GM19035 (cell line): ENCODE measurements at regions not wholly inside any gene's neighbourhood (a gene's known extent, or its start where the extent isn't known, plus 50 kb on each side); places are given as distances from the start of the nearest gene placed in this dataset.

ENCODE experiments used
- ATAC-seq: cut with Tn5 transposase; IDR thresholded peaks from one replicate; pipeline ENCODE4 v1.9.1; 2021; ENCODE audit not compliant: unreplicated experiment

DNA sequence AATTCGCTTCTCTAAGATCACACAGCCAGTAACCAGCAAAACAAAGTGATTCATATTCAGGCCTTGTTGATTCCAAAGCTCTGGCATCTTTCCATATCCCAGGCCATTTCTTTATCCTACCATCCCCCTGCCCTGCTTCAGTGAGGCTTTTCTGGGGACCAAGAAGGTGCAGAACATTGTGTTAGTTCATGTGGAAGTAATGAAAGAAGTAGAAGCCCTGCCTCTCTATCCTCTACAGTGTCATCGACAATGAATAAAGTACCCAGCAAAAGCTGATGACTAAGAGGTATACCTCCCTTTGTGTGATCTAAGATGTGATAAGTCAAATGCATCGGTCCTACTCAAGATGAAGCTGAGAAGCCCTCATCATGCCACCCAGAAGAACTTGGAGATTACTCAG is 383.2 kb downstream of the BCL11A start:
- no peak for ATAC-seq

DNA sequence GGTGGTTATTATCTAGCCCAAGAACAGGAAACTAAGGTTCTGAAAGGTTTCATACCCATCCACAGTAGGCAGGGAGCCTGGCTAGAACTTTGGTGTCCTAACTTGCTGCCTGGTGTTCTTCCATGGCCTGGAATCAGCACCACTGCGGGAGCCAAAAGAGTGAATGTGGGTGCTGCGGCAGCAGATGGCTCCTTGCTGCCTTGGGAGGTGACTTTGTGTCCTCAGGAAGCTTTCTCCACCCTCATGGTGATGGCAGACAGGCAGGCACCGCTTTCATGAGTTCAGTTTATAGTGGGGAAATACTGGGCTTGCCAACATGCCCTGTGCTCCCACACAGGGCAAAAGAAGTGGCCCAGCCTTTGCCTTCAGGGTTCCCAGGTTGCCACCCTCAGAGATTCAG is 385.2 kb downstream of the BCL11A start:
- ATAC-seq: no peak

DNA sequence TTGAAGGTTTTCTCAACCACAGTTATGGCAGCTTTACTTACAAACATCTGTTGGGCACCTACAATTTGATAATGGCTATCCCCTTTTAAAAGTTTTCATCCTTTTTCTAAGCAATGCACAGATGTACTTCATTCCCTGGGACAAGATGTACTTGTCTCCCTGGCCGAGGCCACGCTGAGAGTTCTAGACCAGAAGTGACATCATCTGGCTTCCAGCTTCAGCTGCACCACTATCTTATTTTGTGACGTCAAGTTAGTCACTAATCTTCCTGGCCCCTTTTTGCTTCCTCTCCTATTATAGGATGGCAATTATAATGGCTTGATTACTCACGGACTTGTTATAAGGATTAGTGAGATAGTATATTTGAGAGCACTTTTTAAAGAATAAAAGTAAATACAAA is 386.4 kb downstream of the BCL11A start:
- ATAC-seq: no peak

DNA sequence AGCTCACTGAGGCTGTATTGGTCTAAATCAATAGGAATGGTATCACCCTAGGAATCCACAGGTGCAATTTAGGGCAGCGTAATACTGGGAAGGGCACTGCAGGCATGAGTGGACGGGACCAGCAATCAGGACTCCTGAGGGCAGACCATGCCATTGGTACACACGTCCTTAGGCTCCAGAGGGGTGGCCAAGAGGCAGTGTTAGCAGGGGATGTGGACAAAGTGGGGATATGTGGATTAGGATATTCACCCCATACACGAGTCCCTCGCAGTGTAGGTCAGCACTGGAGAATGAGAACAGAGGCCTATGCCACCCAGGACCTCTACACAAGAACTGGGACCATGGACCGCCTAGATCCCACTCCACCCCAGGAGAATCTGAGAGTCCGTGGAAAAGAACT is 389.8 kb downstream of the BCL11A start:
- no peak for ATAC-seq

DNA sequence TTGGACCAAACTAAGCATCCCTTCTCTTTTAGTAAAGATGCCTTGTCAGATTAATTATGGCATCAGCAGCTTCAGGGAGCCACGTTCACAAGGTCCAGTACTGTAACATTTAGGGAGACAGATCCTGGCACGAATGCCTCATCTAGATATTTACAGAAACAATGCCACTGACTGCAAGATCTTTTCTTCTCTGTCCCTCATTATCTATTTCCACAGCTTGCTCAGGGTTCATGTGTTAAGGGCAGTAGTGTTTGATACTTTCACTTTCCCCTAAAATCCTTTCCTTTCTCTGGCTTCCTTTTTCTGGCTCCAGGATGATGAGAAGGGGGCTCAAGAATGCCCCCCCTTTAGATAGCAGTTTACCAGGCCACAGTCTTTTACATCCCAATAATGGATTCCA is 393.9 kb downstream of the BCL11A start:
- no peak for ATAC-seq

DNA sequence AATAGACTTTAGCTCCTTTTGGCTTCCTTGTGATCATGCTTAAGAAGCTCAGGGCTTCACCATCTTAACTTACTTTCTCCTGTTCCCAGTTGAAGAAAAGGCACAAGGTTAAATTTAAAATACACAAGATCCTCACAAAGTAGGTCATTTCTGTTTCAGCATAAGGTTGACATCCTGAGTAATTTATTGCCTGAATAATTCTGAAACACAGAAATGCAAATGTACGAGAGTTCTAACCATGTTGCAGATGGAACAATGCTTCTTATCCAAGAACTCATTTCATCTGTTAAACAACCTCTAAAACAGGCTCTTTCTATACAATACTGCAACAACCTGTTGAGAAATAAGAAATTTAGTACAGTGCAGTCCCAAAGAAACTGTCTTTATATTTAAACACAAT is 395.2 kb downstream of the BCL11A start:
- ATAC-seq: no peak

DNA sequence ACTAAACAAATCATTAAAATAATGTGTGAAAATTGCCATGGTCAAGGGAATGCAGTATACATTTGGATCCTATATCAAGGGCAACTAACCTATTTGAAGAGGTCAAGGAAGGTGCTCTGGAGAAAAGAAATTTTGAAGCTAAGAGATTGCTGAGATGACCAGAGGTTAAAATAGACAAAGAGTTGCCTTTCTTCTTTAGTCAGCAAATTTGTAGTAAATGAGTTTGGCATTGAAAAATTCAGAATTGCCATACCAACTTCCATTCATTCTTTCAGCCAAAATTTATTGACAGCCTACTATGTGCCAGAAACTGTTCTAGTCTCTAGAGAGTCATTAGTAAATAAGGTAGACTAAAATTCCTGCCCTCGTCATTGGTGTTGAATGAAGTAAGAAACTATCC is 396.2 kb downstream of the BCL11A start:
- ATAC-seq: no peak

DNA sequence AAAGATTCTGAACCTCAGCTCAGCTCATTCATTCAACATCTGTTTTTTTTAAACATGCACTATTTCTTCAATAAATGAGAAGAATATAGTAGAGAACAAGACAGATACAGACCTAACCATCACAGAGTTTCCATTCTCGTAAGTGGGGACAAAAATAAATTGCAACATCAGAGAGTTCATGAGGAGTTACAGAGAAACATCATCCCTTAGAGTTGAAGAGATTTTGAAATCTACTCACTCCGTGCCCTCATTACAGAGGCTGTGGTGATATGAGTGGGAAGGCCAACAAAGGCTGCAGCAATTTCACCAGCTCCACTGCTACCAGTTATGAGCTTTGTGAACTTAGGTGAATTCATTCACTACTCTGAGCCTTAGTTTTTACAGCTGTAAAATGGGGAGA is 399.3 kb downstream of the BCL11A start:
- ATAC-seq: no peak

DNA sequence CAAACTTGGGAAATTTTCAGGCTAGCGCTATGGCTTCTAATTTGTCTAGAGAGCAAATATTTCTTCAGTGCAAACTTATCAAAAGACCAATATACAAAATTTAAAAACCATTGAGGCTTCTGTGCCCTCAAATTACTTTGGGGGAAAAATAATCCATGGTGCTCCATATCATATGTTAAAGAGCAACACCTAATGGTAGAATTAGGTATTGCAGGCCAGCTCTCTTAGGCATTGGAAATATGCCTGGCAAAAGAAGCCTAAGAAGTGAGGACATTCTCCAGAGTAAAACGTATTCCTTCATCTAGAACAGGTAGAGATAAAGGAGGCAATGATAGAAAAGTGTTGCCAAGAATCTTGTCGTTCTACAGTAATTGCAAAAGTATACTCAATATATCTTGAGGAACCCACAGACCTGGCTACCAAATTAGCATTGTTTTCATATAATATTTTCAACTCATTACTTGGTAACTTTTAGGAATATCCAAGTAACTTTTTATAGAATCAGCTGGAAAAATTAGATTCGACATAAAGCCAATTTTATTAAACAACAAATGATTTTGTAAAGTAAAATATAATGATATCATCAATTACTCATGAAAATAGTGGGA is 401.1 kb downstream of the BCL11A start:
- ATAC-seq: no peak

DNA sequence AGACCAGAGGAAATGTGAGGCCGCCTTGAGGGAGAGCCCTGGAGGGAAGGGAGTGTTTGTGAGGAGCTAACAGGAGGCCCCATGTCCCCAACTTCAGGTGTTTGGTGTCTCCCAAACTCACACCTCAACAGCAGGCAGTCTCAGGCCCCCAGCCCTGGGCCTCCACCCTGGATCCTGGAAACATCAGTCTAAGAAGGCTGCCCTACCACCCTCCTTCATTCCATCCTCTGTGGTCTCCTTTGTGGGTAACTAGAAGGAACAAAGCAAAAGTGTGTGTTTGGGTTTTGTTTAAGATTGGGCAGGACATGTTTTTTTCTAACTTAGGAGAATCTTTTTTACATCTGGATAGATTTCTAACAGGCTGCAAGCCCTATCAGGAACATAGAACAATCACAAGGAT is 404.3 kb downstream of the BCL11A start:
- ATAC-seq: no peak

DNA sequence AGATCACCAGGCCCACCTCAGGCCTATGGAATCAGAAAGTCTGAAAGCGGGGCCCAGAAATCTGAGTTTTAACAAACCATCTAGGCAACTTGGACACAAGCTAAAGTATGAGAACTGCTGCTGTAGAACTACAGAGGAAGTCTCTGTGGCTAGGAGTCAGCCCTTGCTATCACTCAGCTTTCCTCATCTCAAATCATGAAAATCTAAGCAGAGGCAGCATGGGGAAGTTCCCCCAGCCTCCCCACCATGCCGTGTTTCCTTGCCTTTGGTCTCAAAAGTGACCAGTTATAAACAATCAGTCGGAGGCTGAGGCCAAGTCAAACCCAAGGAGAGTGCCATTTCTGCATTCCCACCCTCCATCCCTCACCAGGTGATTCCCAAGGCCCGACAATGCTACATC is 404.7 kb downstream of the BCL11A start:
- no peak for ATAC-seq

DNA sequence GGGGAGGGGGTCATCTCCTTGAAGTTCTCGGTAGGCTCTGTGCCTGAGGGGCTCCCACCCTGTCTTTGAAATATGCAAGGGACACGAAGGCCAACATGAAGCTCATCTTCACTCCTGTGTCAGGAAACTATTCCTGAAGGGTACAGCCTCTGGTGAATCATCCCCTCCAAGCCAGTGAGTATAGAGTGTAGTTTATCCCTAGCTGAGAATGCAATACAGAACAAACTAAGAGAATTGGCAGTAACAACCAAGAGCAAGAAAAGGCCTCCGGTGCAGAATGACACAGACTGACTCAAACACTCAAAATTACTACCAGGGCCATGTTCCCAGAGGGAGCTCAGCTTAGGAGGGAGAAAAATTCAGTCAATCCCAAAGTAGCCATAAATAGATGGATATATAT is 413.3 kb downstream of the BCL11A start:
- no peak for ATAC-seq

DNA sequence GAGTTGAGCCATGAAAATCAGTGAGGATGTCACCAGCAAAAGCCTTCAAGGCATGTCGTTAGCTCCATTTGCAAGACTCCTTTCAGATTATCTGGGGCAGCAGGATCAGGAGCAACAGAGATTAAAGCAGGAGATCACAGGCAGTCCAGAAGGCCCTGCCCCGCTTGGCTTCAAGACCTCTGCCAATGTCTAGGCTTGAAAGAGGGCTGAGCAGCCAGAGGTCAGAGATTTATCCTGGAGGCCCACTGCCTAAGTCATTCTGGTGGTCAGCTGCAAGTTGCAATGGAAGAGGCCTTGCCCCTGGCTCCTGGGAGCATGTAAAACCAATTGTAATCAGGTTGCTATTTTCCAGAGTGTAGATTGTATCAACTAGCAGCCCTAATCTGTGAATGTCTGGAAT is 416.5 kb downstream of the BCL11A start:
- no peak for ATAC-seq

DNA sequence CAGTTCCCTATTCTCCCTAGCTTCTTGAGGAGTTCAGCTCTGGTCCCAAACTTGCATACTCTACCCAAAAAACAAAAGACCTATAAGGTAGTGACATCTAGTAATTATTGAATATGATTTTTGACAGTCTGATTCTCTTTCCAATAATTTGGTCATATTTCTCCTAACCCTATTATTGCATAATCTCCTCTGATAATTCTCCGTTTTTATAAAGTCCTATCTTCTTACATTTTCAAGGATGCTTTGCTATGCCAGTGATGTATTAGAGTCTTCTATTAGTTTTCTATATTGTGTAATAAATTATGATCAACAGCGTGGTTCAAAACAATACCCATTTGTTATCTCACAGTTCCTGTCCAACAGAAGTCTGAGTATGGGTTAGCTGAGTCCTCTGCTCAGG is 426.3 kb downstream of the BCL11A start:
- ATAC-seq: no peak

DNA sequence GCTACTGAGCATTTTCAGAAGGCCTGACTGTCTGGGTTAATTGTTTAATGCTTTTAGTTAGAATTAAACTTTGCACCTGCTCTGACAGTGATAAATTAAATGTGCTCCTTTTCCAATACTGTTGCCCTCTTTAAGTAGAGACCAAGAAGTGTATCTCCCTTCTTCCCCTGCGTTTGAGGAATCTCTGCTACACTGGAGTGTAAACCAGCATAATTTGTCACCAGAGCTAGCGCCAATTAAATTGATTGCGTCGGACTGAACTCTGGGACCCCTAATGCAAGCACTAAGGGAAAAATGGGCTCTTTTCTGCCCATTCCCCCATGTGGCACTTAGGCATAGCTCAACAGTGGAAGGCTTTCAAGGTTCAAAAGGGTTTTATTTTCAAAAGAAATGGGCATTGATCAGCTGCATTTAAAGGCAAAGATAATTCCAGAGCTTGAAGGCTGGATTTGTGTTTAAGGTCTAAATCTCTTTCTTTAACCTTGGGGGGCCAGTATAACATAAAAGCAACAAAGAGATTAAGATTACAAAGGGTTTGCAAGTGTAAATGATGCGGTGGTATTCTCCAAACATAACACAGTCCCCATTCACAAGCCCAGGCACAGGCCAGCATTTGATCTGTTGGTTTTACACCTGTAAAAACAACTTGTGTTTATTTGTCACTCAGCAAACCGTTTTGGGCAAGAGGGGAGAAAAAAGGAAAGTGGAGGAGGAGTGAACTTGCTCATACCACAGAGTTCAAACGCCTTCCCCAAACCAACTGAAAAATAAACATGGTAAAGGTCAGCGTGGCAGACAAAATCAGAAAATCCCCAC is 427.6 kb downstream of the BCL11A start:
- ATAC-seq: no peak

DNA sequence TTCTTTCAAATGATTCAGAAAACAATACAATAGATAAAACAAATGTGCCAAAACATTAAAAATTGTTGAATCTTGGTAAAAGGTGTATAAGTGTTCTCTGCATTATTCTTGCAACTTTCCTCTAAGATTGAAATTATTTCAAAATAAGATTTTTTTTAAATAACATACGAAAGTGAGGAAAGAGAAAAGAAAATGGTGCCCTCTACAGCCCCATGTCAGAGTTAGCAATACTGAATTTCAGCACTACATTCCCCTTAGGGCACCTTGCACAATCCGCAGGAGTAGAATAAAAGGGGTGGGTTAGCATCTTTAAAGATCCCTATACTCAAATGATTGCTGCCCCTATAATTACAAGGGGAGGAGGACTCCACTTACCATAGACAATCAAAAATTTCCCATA is 433.7 kb downstream of the BCL11A start:
- ATAC-seq: no peak

DNA sequence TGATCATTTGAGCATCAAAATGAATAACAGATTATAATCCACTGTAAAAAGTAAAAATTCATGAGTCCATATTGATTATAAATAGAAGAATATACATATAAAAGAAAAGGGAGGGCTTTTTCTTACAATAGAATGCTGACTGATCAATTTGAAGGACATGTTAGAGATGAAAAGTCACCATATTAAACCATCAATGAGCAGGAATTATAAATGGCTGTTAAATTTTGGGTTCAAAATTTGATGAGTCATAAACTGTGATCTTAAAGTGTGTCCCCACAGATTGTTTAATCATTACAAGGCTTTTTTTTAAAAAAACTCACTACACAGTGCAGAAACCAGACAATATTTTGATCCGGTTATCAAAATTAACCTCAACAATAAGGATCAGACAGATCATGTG is 434.5 kb downstream of the BCL11A start:
- ATAC-seq: no peak

DNA sequence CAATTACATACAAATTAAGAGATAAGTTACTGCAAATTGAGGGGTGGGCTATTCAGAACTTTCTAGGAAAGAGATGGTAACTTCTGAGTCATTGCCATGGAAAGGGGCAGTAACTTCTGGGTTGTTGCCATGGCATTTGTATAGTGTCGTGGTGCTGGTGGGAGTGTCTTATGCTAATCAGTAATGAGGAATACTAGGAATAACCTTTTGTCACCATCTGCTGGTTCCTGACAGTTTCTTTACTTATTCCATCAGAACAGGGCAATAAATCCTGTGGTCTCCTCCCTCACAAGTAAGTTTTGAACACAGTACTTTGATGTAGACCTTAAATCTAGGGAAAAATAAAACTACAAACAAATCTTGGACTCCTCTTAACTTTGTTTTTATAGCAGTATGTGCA is 435.4 kb downstream of the BCL11A start:
- no peak for ATAC-seq

DNA sequence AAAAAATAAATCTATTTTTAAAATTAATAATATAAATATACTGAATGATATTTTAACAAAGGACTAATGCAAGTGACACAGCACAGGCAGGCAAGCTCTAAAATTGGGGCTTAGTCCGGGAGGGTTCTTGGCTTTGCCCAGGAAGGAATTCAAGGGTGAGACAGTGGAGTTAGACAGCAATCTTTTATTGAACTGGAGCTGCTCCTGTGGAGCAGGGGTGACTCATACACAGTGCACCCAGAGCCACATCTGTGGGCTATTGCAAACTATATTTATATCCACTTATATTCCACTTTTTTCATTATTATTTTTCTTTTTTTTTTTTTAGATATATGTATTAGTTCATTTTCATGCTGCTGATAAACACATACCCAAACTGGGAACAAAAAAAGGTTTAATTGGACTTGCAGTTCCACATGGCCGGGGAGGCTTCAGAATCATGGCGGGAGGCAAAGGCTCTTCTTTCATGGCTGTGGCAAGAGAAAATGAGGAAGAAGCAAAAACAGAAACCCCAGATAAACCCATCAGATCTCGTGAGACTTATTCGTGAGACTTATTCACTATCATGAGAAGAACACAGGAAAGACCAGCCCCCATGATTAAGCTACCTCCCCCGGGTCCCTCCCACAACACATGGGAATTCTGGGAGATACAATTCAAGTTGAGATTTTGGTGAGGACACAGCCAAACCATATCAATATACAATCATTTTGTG is 437.1 kb downstream of the BCL11A start:
- ATAC-seq: no peak

DNA sequence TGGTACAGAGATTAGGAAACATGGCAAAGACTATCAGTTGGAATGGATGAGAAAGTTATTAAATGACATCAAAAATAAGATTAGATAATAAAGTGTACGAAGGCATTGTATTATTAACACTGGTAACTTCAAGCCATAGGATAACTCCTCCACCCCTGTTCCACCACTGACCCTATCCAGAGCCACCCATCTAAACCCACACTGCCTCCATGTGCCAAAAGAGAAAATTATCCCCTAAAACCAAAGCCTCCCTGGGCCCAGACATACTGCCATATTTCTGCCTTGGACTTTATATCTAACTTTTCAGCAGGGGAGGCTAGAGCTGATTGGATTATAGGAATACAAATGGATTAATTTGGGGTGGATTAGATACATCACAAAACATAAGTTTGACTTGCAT is 443.7 kb downstream of the BCL11A start:
- ATAC-seq: no peak

DNA sequence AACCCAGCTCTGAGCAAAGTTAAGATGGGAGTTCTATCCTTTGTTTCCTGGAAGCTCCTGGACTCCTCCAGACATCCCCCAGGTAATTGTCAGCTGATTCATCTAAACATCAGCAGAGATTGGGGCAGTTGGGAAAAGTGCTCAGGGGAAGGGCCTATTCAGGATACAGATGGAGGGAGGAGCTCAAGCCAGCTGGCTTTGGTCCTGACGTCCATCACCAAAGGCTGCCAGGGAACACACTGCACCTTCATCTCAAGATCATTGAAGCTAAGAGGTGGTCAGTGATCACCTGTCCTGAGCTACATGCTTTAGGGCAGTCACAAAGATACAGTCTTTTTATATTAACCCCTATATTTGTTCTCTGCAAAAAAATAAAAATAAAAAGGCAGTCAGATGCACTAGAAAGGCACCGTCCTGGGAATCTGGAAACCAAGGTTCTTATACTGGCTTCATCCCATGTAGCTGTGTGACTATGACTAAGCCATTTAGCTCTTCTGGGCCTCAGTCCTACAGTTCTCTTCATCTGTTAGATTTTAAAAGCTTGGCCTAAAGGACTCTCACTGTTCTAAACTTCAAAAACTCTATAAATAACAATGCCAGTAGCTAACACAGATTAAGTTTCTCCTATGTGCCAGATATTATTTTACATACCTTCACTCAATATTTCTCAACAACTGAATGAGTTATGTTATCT is 446.5 kb downstream of the BCL11A start:
- ATAC-seq: no peak

DNA sequence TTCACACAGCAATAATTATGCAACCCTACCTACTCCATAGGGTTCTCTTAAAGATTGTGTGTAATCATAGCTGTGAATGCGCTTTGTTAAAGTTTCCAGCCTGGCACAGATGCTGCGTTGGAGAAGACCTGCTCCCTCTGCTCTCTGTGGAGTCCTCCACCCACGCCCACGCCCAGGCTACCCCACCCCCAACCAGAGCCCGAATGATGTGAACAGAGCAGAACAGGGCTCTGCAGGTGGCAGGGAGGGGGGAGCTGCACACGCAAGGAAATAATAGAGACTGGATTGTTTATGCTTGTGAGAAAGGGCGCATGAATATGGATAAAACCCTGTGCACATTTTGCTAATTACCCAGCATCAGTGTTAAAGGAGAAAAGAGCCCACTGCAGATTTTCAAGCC is 447.5 kb downstream of the BCL11A start:
- no peak for ATAC-seq
